AG10803 (cell line): ENCODE measurements at regions not wholly inside any gene's neighbourhood (a gene's known extent, or its start where the extent isn't known, plus 50 kb on each side); places are given as distances from the start of the nearest gene placed in this dataset.

Source experiments
- DNase-seq: peaks from one replicate; pipeline ENCODE4 v3.0.0; 2010; ENCODE audit warnings: low read depth
- H3K4me3 ChIP-seq: 2 replicates; pipeline ENCODE4 v1.5.1; 2011; ENCODE audit warnings: mild to moderate bottlenecking, low read length, control low read depth
- CTCF ChIP-seq: conservative IDR thresholded peaks from 2 replicates; pipeline ENCODE4 v1.5.1; 2011; ENCODE audit warnings: mild to moderate bottlenecking, low read length, control low read depth, inconsistent platforms

GRCh38 chr10:83367036-83367435 is 772.3 kb upstream of the GHITM start:
- no peak overlapping the region for H3K4me3 ChIP-seq
- no peak for TF ChIP-seq CTCF
- DNase-seq: no peak

GRCh38 chr10:83371696-83372490 is 767.4 kb upstream of the GHITM start:
- H3K4me3 ChIP-seq: no peak overlapping the region
- no peak for DNase-seq
- TF ChIP-seq CTCF: no peak

- H3K4me3 ChIP-seq: no peak overlapping the region
- DNase-seq: peak; percentile 26
- no peak for TF ChIP-seq CTCF
Observed at GRCh38 chr10:83372646-83373045, 766.7 kb upstream of the GHITM start.

- peak; percentile 17 for DNase-seq
- peak; percentile 27; the same call in 1 of the 2 replicates for TF ChIP-seq CTCF
- H3K4me3 ChIP-seq: no peak overlapping the region
Observed at GRCh38 chr10:83373671-83374070, 765.6 kb upstream of the GHITM start.

GRCh38 chr10:83374741-83375140 is 764.6 kb upstream of the GHITM start:
- H3K4me3 ChIP-seq: no peak overlapping the region
- DNase-seq: no peak
- TF ChIP-seq CTCF: no peak

GRCh38 chr10:83375274-83375673 is 764.0 kb upstream of the GHITM start:
- no peak for TF ChIP-seq CTCF
- H3K4me3 ChIP-seq: no peak overlapping the region
- DNase-seq: no peak

GRCh38 chr10:83397806-83398205 is 741.5 kb upstream of the GHITM start:
- no peak overlapping the region for H3K4me3 ChIP-seq
- no peak for DNase-seq
- no peak for TF ChIP-seq CTCF
